PC-3 (cell line): ENCODE measurements at regions not wholly inside any gene's neighbourhood (a gene's known extent, or its start where the extent isn't known, plus 50 kb on each side); places are given as distances from the start of the nearest gene placed in this dataset.

ENCODE experiments used
- ATAC-seq: fragments of 200-7000 bp; cut with Tn5 transposase; 2 replicates; pipeline ENCODE4 v1.9.1; 2020; ENCODE audit warnings: mild to moderate bottlenecking, moderate library complexity
- BruUV-seq: library from RNA; stranded (reverse); fragments of 400-500 nt; replicated peaks from 2 replicates; lab custom pipeline; 2021; lab: Mats Ljungman, UMichigan
- CTCF ChIA-PET: fragments of 300-600 bp; sonication (Branson Sonifier 250); formaldehyde crosslinking; loops from one replicate; lab custom pipeline; 2022; ENCODE audit warnings: antibody characterized with exemption; lab: Charles Lee
- POLR2A ChIA-PET: fragments of 300-600 bp; sonication (Branson Sonifier 250); formaldehyde crosslinking; loops from one replicate; lab custom pipeline; 2022; ENCODE audit warnings: antibody characterized with exemption; ENCODE audit not compliant: unreplicated experiment; lab: Charles Lee
- DNase-seq: peaks from one replicate; pipeline ENCODE4 v3.0.0-alpha.2; 2015
- H2AFZ ChIP-seq: fragments of 300-600 bp; sonication (generic); 2 replicates; pipeline ENCODE4 v1.6.0; 2016; ENCODE audit warnings: antibody characterized with exemption, low read length
- H3F3A ChIP-seq: fragments of 300-600 bp; sonication (generic); one replicate; pipeline ENCODE4 v1.6.0; 2017; ENCODE audit warnings: antibody characterized with exemption, low read length, control low read depth, mild to moderate bottlenecking; ENCODE audit not compliant: unreplicated experiment
- H3K27ac ChIP-seq: fragments of 300-600 bp; sonication (generic); 2 replicates; pipeline ENCODE4 v1.5.1; 2016; ENCODE audit warnings: mild to moderate bottlenecking, low read length
- H3K27me3 ChIP-seq: fragments of 300-600 bp; sonication (generic); 2 replicates; pipeline ENCODE4 v1.6.1; 2016; ENCODE audit warnings: low read length, mixed read lengths
- H3K36me3 ChIP-seq: fragments of 300-600 bp; sonication (generic); 2 replicates; pipeline ENCODE4 v1.6.1; 2016; ENCODE audit warnings: low read depth, mixed run types, low read length, mixed read lengths
- H3K4me1 ChIP-seq: fragments of 300-600 bp; sonication (generic); 2 replicates; pipeline ENCODE4 v1.5.1; 2016; ENCODE audit warnings: low read length; ENCODE audit not compliant: insufficient read depth
- H3K4me2 ChIP-seq: fragments of 300-600 bp; sonication (generic); 2 replicates; pipeline ENCODE4 v1.6.0; 2016; ENCODE audit warnings: low read length
- H3K4me3 ChIP-seq: fragments of 300-600 bp; sonication (generic); 2 replicates; pipeline ENCODE4 v1.5.1; 2016; ENCODE audit warnings: mild to moderate bottlenecking, low read length, mixed read lengths
- H3K79me2 ChIP-seq: fragments of 300-600 bp; sonication (generic); 2 replicates; pipeline ENCODE4 v1.6.1; 2017; ENCODE audit warnings: low read length, mixed read lengths
- H3K9ac ChIP-seq: fragments of 300-600 bp; sonication (generic); 2 replicates; pipeline ENCODE4 v1.6.0; 2016; ENCODE audit warnings: mild to moderate bottlenecking, low read length
- H3K9me2 ChIP-seq: fragments of 300-600 bp; sonication (generic); replicated peaks from 2 replicates; pipeline ENCODE4 v1.6.1; 2016; ENCODE audit warnings: mixed run types, low read length, mixed read lengths
- H3K9me3 ChIP-seq: fragments of 300-600 bp; sonication (generic); 2 replicates; pipeline ENCODE4 v1.6.1; 2016; ENCODE audit warnings: low read length, mixed read lengths
- H4K20me1 ChIP-seq: fragments of 300-600 bp; sonication (generic); 2 replicates; pipeline ENCODE4 v1.6.1; 2016; ENCODE audit warnings: low read length, mixed read lengths
- CTCF ChIP-seq: fragments of 300-600 bp; sonication (generic); conservative IDR thresholded peaks from 2 replicates; pipeline ENCODE4 v1.5.1; 2017; ENCODE audit warnings: antibody characterized with exemption, low read depth, mild to moderate bottlenecking, low read length
- EZH2 ChIP-seq: fragments of 300-600 bp; sonication (generic); IDR thresholded peaks from one replicate; pipeline ENCODE4 v1.6.1; 2017; ENCODE audit warnings: antibody characterized with exemption, mild to moderate bottlenecking, low read length; ENCODE audit not compliant: unreplicated experiment
- EZH2phosphoT487 ChIP-seq: fragments of 300-600 bp; sonication (generic); IDR thresholded peaks from 2 replicates; pipeline ENCODE4 v1.6.1; 2018; ENCODE audit warnings: mild to moderate bottlenecking, antibody characterized with exemption, low read length, borderline replicate concordance
- intact Hi-C: fragments of 100-400 bp; cut with micrococcal nuclease; formaldehyde crosslinking; loops from 2 replicates; pipeline ENCODE4 v1.9.0; 2023

GRCh38 chr3:103906304-103906703 is 1460.4 kb upstream of the ALCAM start:
- no peaks in the 10 kb centered on the region for H3K79me2 ChIP-seq
- no peak overlapping the region for H2AFZ ChIP-seq
- POLR2A ChIA-PET: no interaction called here
- no peaks in the 10 kb centered on the region for H3K9me2 ChIP-seq
- no peak overlapping the region for H3K4me2 ChIP-seq
- H3K4me1 ChIP-seq: no peaks in the 10 kb centered on the region
- no TSS peak for BruUV-seq
- no peak overlapping the region for H3K4me3 ChIP-seq
- H3K27me3 ChIP-seq: peaks cover 10% of the 10 kb centered on the region
- no peak overlapping the region for H3K9ac ChIP-seq
- intact Hi-C loops: no loop called here
- DNase-seq (no peak), ATAC-seq (no peak)
- H3K9me3 ChIP-seq: no peaks in the 10 kb centered on the region
- no peaks in the 10 kb centered on the region for H3K36me3 ChIP-seq
- H3K27ac ChIP-seq: no peak overlapping the region
- no peaks in the 10 kb centered on the region for H3F3A ChIP-seq
- TF ChIP-seq EZH2 (no peak), EZH2phosphoT487 (no peak), CTCF (no peak)
- CTCF ChIA-PET: no interaction called here
- H4K20me1 ChIP-seq: no peaks in the 10 kb centered on the region

GRCh38 chr3:103906808-103907207 is 1459.9 kb upstream of the ALCAM start:
- no peaks in the 10 kb centered on the region for H3K9me2 ChIP-seq
- ATAC-seq (no peak), DNase-seq (no peak)
- no peak for TF ChIP-seq EZH2phosphoT487
- TF ChIP-seq EZH2: no peak
- no peak for TF ChIP-seq CTCF
- no peak overlapping the region for H3K27ac ChIP-seq
- no peak overlapping the region for H3K9ac ChIP-seq
- H4K20me1 ChIP-seq: no peaks in the 10 kb centered on the region
- POLR2A ChIA-PET: no interaction called here
- no peaks in the 10 kb centered on the region for H3F3A ChIP-seq
- H3K9me3 ChIP-seq: no peaks in the 10 kb centered on the region
- CTCF ChIA-PET: no interaction called here
- intact Hi-C loops: no loop called here
- H3K4me1 ChIP-seq: no peaks in the 10 kb centered on the region
- H2AFZ ChIP-seq: no peak overlapping the region
- no peaks in the 10 kb centered on the region for H3K79me2 ChIP-seq
- no peaks in the 10 kb centered on the region for H3K36me3 ChIP-seq
- BruUV-seq: no TSS peak
- H3K4me3 ChIP-seq: no peak overlapping the region
- H3K27me3 ChIP-seq: peaks cover 10% of the 10 kb centered on the region
- no peak overlapping the region for H3K4me2 ChIP-seq

GRCh38 chr3:103907567-103907966 is 1459.1 kb upstream of the ALCAM start:
- Histone ChIP-seq H3K4me3 (no peak overlapping the region), H3K36me3 (no peaks in the 10 kb centered on the region), H3K4me1 (no peaks in the 10 kb centered on the region), H3K9me2 (no peaks in the 10 kb centered on the region), H3K27ac (no peak overlapping the region), H2AFZ (no peak overlapping the region), H3K79me2 (no peaks in the 10 kb centered on the region), H4K20me1 (no peaks in the 10 kb centered on the region), H3K9me3 (no peaks in the 10 kb centered on the region), H3F3A (no peaks in the 10 kb centered on the region), H3K9ac (no peak overlapping the region), H3K4me2 (no peak overlapping the region), H3K27me3 (peaks cover 10% of the 10 kb centered on the region)
- intact Hi-C loops: no loop called here
- ATAC-seq (no peak), DNase-seq (no peak)
- TF ChIP-seq EZH2phosphoT487 (no peak), EZH2 (no peak), CTCF (no peak)
- BruUV-seq: no TSS peak
- CTCF ChIA-PET: no interaction called here
- POLR2A ChIA-PET: no interaction called here
